ENCODE measurements at regions not wholly inside any gene's neighbourhood (a gene's known extent, or its start where the extent isn't known, plus 50 kb on each side); places are given as distances from the start of the nearest gene placed in this dataset.

DNA sequence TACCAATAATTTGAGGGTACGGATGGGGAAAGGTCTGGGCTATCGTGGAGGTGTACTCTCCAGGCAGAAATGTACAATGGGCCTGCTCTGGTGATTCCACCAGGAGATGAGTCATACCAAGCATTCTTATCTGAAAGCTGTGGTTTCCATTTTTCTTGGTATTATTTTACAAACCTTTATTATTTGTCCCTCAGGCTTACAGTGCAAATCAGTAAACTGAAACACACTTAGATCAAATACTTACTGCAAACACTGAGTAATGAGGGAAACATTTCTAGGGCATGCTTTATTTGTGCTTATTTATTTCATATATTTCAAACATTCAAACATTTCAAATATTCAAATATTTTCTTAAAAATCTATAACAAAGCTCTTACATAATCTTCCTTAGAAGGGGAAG lies 319.8 kb downstream of the RND3 start:
- H3K4me1 ChIP-seq (ENCODE audit: control insufficient read depth, insufficient read depth, low read length), result no peaks in the 10 kb centered on the region
- H3K36me3 ChIP-seq (ENCODE audit: control insufficient read depth, insufficient read depth, low read length), result no peaks in the 10 kb centered on the region
- no peak overlapping the region for H3K4me3 ChIP-seq (ENCODE audit: low read depth, low read length)
- no peaks in the 10 kb centered on the region for H3K9me3 ChIP-seq (ENCODE audit: control insufficient read depth, insufficient read depth, low read length)
- WGBS (ENCODE audit: insufficient coverage), result no CpG with 5 or more reads among the region's 2 CpGs
- no peak overlapping the region for H3K27ac ChIP-seq (ENCODE audit: low read depth, low read length)
- DNase-seq (ENCODE audit: low read depth in 4 of 6, low spot score in 6 of 6), result no peak
- H3K27me3 ChIP-seq (ENCODE audit: control insufficient read depth, insufficient read depth, low read length), result no peaks in the 10 kb centered on the region

DNA sequence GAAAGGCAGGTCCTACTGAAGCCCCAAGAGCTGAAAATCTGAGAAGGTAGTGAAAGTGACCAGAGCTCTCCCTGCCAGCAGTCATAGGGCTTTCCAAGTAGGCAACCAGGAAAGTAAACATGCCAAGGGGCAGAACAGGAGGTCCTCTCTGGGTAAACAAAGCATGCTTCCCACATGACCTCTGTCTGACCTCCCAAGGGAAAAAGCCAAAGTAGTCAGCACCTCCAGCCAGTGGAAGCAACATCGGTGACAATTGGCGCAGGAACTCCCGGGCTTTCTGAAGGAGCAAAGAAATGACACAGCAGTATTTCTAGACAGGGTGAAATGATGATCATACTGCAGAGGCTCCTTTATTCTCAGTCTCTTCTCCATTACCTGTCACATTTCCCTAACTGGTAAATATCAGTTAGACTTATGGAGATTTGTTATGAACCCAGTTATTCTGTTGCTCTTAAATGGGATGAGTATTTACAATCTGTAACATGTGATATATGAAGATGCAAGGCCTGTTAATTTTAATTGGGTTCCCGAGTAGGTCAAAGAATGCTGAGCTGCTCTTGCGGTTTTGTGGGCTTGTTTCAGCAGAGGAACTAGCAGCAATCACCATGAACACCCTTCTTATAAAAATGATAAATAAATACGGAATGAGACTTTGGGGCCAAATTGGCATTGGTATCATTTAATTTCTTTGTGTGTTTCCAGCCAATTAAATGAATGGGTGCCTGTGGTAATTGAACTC lies 321.0 kb downstream of the RND3 start:
- Histone ChIP-seq H3K9me3 (ENCODE audit: control insufficient read depth, insufficient read depth, low read length) (no peaks in the 10 kb centered on the region), H3K4me3 (ENCODE audit: low read depth, low read length) (no peak overlapping the region), H3K4me1 (ENCODE audit: control insufficient read depth, insufficient read depth, low read length) (no peaks in the 10 kb centered on the region), H3K27ac (ENCODE audit: low read depth, low read length) (no peak overlapping the region), H3K36me3 (ENCODE audit: control insufficient read depth, insufficient read depth, low read length) (no peaks in the 10 kb centered on the region), H3K27me3 (ENCODE audit: control insufficient read depth, insufficient read depth, low read length) (no peaks in the 10 kb centered on the region)
- DNase-seq (ENCODE audit: low read depth in 4 of 6, low spot score in 6 of 6), result peak in 2 of 6 donors; percentile 61 to 90
- no CpG with 5 or more reads among the region's 6 CpGs for WGBS (ENCODE audit: insufficient coverage)

DNA sequence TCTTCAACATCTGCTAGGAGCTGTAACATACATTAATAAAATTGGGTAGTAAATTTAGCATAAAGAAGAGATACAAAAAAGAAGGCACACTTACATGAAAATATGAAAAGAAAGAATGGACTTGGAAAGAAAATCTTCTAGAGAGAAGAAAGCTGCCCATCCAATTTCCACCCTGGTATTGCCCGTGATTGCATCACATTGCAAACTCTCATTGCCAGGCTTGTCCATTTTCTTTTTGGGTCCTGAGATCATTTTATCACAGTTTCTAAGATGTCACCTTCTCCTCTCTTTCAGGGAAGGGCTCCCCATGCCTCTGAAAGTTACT lies 321.5 kb downstream of the RND3 start:
- Histone ChIP-seq H3K27me3 (ENCODE audit: control insufficient read depth, insufficient read depth, low read length) (no peaks in the 10 kb centered on the region), H3K4me1 (ENCODE audit: control insufficient read depth, insufficient read depth, low read length) (no peaks in the 10 kb centered on the region), H3K36me3 (ENCODE audit: control insufficient read depth, insufficient read depth, low read length) (no peaks in the 10 kb centered on the region), H3K4me3 (ENCODE audit: low read depth, low read length) (no peak overlapping the region), H3K27ac (ENCODE audit: low read depth, low read length) (no peak overlapping the region), H3K9me3 (ENCODE audit: control insufficient read depth, insufficient read depth, low read length) (no peaks in the 10 kb centered on the region)
- no CpG with 5 or more reads among the region's 1 CpG for WGBS (ENCODE audit: insufficient coverage)
- DNase-seq (ENCODE audit: low read depth in 4 of 6, low spot score in 6 of 6), result no peak

DNA sequence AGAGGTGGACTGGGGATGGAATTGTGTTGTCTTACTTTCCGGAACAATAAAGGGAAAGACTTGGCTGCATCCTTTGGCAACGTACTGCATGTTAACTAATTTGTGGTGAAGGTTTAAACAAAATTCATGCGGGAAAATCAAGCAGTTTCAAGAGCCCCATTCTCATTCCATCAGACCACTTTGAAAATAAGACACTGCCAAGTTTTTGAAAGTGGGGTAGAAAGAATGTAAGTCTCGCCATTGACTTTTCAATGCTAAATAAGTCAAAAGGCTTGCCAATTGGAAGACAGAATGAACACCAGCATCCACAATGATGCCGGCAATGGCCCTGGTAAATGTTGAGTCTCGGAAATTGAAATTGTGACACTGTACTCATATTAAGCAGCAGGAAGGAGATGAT lies 322.0 kb downstream of the RND3 start:
- Histone ChIP-seq H3K4me3 (ENCODE audit: low read depth, low read length) (no peak overlapping the region), H3K27me3 (ENCODE audit: control insufficient read depth, insufficient read depth, low read length) (no peaks in the 10 kb centered on the region), H3K36me3 (ENCODE audit: control insufficient read depth, insufficient read depth, low read length) (no peaks in the 10 kb centered on the region), H3K9me3 (ENCODE audit: control insufficient read depth, insufficient read depth, low read length) (no peaks in the 10 kb centered on the region), H3K27ac (ENCODE audit: low read depth, low read length) (no peak overlapping the region), H3K4me1 (ENCODE audit: control insufficient read depth, insufficient read depth, low read length) (no peaks in the 10 kb centered on the region)
- no CpG with 5 or more reads among the region's 6 CpGs for WGBS (ENCODE audit: insufficient coverage)
- DNase-seq (ENCODE audit: low read depth in 4 of 6, low spot score in 6 of 6), result peak in 2 of 6 donors; percentile 54 to 55

DNA sequence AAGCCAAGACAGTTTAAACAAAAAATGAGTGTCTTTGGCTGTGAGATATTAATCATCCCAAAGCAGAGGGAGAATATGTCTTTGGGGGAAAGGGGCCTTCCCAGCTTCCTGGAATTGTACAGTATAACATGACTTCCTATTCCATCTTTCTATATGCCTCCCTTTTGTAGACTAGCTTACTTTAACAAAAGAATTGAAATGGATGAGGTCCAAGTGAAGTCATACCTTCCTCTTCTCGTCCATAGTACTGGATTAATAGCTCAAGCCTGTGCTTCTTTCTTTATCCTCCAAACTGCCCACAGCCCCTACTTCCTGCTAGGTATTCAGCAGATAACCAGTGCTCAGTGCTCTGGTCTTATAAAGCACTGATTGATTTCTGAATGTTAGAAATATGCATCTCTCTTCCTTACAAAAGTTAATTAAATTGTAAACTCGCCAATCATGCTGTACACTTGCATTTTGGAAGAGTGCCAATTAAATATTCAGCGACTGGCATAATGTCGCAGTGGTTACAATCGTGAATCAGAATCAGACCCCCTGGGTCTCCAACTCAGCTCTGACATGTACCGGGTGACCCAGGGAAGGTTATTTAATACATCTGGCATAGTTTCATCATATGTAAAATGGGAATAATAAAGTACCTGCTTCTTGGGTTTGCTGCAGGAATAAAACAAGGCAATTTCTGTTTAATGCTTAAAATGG lies 325.1 kb downstream of the RND3 start:
- WGBS (ENCODE audit: insufficient coverage), result 77% methylated on average over 4 of the region's 6 CpGs
- Histone ChIP-seq H3K4me3 (ENCODE audit: low read depth, low read length) (no peak overlapping the region), H3K4me1 (ENCODE audit: control insufficient read depth, insufficient read depth, low read length) (no peaks in the 10 kb centered on the region), H3K9me3 (ENCODE audit: control insufficient read depth, insufficient read depth, low read length) (no peaks in the 10 kb centered on the region), H3K27ac (ENCODE audit: low read depth, low read length) (no peak overlapping the region), H3K27me3 (ENCODE audit: control insufficient read depth, insufficient read depth, low read length) (no peaks in the 10 kb centered on the region), H3K36me3 (ENCODE audit: control insufficient read depth, insufficient read depth, low read length) (no peaks in the 10 kb centered on the region)
- peak in 1 of 6 donors; percentile 59 for DNase-seq (ENCODE audit: low read depth in 4 of 6, low spot score in 6 of 6)

DNA sequence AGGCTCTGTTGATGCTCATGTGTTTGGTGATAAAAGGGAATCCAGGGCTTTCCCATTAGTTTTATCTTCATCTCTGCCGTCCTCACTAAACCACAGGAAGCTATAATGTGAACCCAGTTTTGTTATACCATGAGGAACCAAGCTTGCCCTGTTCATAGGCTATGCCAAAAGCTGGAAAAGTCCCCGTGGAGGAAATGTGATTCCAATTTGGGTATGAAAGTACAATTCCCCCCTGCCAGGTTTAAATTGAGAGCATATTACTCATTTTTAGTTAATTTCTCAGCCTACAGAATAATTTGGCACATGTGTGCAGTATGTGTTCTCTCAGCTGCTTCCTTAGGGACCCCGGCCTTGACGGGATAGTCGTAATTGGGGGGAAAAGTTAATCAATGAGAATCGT lies 327.4 kb downstream of the RND3 start:
- H3K4me1 ChIP-seq (ENCODE audit: control insufficient read depth, insufficient read depth, low read length), result no peaks in the 10 kb centered on the region
- H3K4me3 ChIP-seq (ENCODE audit: low read depth, low read length), result no peak overlapping the region
- no peaks in the 10 kb centered on the region for H3K36me3 ChIP-seq (ENCODE audit: control insufficient read depth, insufficient read depth, low read length)
- H3K27me3 ChIP-seq (ENCODE audit: control insufficient read depth, insufficient read depth, low read length), result no peaks in the 10 kb centered on the region
- H3K9me3 ChIP-seq (ENCODE audit: control insufficient read depth, insufficient read depth, low read length), result no peaks in the 10 kb centered on the region
- no CpG with 5 or more reads among the region's 6 CpGs for WGBS (ENCODE audit: insufficient coverage)
- peak in 1 of 6 donors; percentile 68 for DNase-seq (ENCODE audit: low read depth in 4 of 6, low spot score in 6 of 6)
- no peak overlapping the region for H3K27ac ChIP-seq (ENCODE audit: low read depth, low read length)

DNA sequence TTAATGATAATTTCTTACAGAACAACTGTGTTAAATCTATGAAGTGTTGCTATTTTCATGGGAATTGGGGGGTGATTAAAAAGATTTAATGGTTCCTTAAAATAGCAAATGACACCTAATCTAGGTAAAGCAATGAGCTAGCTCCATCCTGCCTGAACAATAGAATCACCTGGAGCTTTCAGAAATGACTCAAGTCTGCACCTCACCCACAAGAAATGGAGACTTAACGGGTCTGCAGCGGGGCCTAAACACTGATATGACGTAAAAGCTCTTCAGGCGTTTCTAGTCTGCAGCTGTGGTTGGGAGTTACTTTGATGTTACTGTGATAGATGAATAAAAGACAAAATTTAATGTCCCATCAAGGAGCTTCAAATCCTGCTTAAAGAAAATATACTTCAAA lies 328.2 kb downstream of the RND3 start:
- WGBS (ENCODE audit: insufficient coverage), result no CpG with 5 or more reads among the region's 4 CpGs
- DNase-seq (ENCODE audit: low read depth in 4 of 6, low spot score in 6 of 6), result no peak
- no peak overlapping the region for H3K4me3 ChIP-seq (ENCODE audit: low read depth, low read length)
- H3K27me3 ChIP-seq (ENCODE audit: control insufficient read depth, insufficient read depth, low read length), result no peaks in the 10 kb centered on the region
- no peaks in the 10 kb centered on the region for H3K36me3 ChIP-seq (ENCODE audit: control insufficient read depth, insufficient read depth, low read length)
- H3K27ac ChIP-seq (ENCODE audit: low read depth, low read length), result no peak overlapping the region
- no peaks in the 10 kb centered on the region for H3K4me1 ChIP-seq (ENCODE audit: control insufficient read depth, insufficient read depth, low read length)
- H3K9me3 ChIP-seq (ENCODE audit: control insufficient read depth, insufficient read depth, low read length), result no peaks in the 10 kb centered on the region

DNA sequence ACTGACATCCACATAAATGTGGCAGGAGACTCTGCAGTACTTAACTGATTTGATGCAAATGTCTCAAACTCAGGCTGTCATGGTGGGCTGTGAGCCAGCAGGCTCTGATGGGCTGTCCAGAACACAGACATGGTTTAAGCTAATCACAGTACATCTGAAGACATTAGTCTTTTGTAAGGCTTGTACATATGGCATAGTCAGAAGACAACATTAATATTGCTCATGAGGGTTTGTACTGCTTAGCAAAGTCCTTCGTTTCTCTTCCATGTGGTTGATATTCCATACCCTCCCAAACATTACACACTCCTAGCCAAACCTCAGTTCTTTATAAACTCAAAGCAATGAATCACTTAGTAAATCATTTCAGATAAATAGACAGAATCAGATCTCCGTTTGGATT lies 330.6 kb downstream of the RND3 start:
- no peaks in the 10 kb centered on the region for H3K4me1 ChIP-seq (ENCODE audit: control insufficient read depth, insufficient read depth, low read length)
- H3K27me3 ChIP-seq (ENCODE audit: control insufficient read depth, insufficient read depth, low read length), result no peaks in the 10 kb centered on the region
- DNase-seq (ENCODE audit: low read depth in 4 of 6, low spot score in 6 of 6), result peak in 1 of 6 donors; percentile 55
- WGBS (ENCODE audit: insufficient coverage), result 60% methylated on average over 1 of the region's 2 CpGs
- H3K27ac ChIP-seq (ENCODE audit: low read depth, low read length), result no peak overlapping the region
- no peak overlapping the region for H3K4me3 ChIP-seq (ENCODE audit: low read depth, low read length)
- no peaks in the 10 kb centered on the region for H3K9me3 ChIP-seq (ENCODE audit: control insufficient read depth, insufficient read depth, low read length)
- H3K36me3 ChIP-seq (ENCODE audit: control insufficient read depth, insufficient read depth, low read length), result no peaks in the 10 kb centered on the region

DNA sequence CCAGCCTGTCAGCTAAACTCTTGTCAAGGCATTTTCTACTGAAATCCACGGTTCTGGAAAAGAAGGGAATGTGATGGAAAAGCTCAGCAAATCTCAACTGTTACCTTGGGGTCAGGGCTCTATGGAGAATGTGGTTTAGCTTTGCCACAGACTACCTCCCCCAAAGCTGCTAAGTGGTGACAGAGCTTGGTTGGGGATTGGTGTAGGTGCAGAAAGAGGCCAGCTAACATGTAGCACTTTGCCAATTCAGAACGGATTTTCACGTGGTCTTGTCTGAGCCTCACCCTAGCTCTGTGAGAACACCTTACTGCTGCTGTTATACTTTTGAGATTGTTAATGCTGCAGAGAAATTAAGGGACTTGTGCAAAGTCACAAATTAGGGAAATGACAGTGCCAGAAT lies 331.1 kb downstream of the RND3 start:
- H3K4me1 ChIP-seq (ENCODE audit: control insufficient read depth, insufficient read depth, low read length), result no peaks in the 10 kb centered on the region
- H3K27ac ChIP-seq (ENCODE audit: low read depth, low read length), result no peak overlapping the region
- no peaks in the 10 kb centered on the region for H3K9me3 ChIP-seq (ENCODE audit: control insufficient read depth, insufficient read depth, low read length)
- H3K36me3 ChIP-seq (ENCODE audit: control insufficient read depth, insufficient read depth, low read length), result no peaks in the 10 kb centered on the region
- DNase-seq (ENCODE audit: low read depth in 4 of 6, low spot score in 6 of 6), result no peak
- no peaks in the 10 kb centered on the region for H3K27me3 ChIP-seq (ENCODE audit: control insufficient read depth, insufficient read depth, low read length)
- no peak overlapping the region for H3K4me3 ChIP-seq (ENCODE audit: low read depth, low read length)
- WGBS (ENCODE audit: insufficient coverage), result 81% methylated on average over 2 of the region's 3 CpGs

DNA sequence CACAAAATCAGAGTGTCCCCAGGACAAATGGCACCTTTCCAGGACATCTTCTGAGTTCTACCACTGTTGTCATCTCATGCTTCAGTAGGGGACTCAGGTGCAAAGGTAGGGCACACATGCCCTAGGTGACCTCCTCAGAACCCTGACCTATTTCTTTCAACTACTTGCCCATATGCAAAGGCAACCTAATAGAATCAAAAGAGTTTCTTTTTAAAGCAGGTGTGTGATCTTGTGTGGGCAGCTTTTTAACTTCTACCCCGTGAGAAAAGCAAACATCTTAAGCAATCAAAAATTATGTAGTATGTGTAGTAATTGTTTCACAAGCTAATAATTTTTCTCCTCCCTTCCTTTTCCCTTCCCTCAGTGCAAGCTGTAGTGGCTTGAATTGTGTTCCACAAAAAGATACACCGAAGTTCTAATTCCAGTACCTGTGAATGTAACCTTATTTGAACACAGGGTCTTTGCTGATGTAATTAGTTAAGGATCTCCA lies 333.1 kb downstream of the RND3 start:
- DNase-seq (ENCODE audit: low read depth in 4 of 6, low spot score in 6 of 6), result no peak
- H3K27ac ChIP-seq (ENCODE audit: low read depth, low read length), result no peak overlapping the region
- no CpG with 5 or more reads among the region's 2 CpGs for WGBS (ENCODE audit: insufficient coverage)
- no peaks in the 10 kb centered on the region for H3K4me1 ChIP-seq (ENCODE audit: control insufficient read depth, insufficient read depth, low read length)
- no peak overlapping the region for H3K4me3 ChIP-seq (ENCODE audit: low read depth, low read length)
- H3K27me3 ChIP-seq (ENCODE audit: control insufficient read depth, insufficient read depth, low read length), result no peaks in the 10 kb centered on the region
- no peaks in the 10 kb centered on the region for H3K9me3 ChIP-seq (ENCODE audit: control insufficient read depth, insufficient read depth, low read length)
- no peaks in the 10 kb centered on the region for H3K36me3 ChIP-seq (ENCODE audit: control insufficient read depth, insufficient read depth, low read length)
